ENCODE measurements at regions not wholly inside any gene's neighbourhood (a gene's known extent, or its start where the extent isn't known, plus 50 kb on each side); places are given as distances from the start of the nearest gene placed in this dataset.

GRCh38 chr18:8938817-8939216 lies 163.7 kb upstream of the NDUFV2 start:
- TF ChIP-seq EP300 (IDR thresholded peaks at IDR 0.05; ENCODE audit: borderline replicate concordance in 1 of 2, low read depth in 2 of 2, low read length in 2 of 2): no peak
- no peak for TF ChIP-seq CTCF (IDR thresholded peaks at IDR 0.05; ENCODE audit: control extremely low read depth in 1 of 3, insufficient read depth in 1 of 3, low read depth in 1 of 3, low read length in 3 of 3)

Measured in H1 (cell line).